ACC112 (cell line): ENCODE measurements at regions not wholly inside any gene's neighbourhood (a gene's known extent, or its start where the extent isn't known, plus 50 kb on each side); places are given as distances from the start of the nearest gene placed in this dataset.

ENCODE experiments used
- H2AFZ ChIP-seq: fragments of 200-600 bp; sonication (generic); one replicate; pipeline ENCODE4 v1.6.0; 2017; ENCODE audit warnings: antibody characterized with exemption, low read length; ENCODE audit not compliant: unreplicated experiment
- H3K27ac ChIP-seq: fragments of 200-600 bp; sonication (generic); 2 replicates; pipeline ENCODE4 v1.5.1; 2014; ENCODE audit warnings: low read depth, mild to moderate bottlenecking, antibody characterized with exemption, low read length, moderate library complexity
- H3K27me3 ChIP-seq: fragments of 200-600 bp; sonication (generic); 2 replicates; pipeline ENCODE4 v1.6.1; 2014; ENCODE audit warnings: mild to moderate bottlenecking, antibody characterized with exemption, low read length, moderate library complexity, mixed read lengths; ENCODE audit not compliant: insufficient read depth
- H3K36me3 ChIP-seq: fragments of 200-600 bp; sonication (generic); 2 replicates; pipeline ENCODE4 v1.6.1; 2016; ENCODE audit warnings: mild to moderate bottlenecking, antibody characterized with exemption, low read length, moderate library complexity, mixed read lengths; ENCODE audit not compliant: insufficient read depth
- H3K4me1 ChIP-seq: fragments of 200-600 bp; sonication (generic); one replicate; pipeline ENCODE4 v1.6.1; 2016; ENCODE audit warnings: low read length, mixed read lengths; ENCODE audit not compliant: insufficient read depth, unreplicated experiment, control insufficient read depth
- H3K4me3 ChIP-seq: fragments of 200-600 bp; sonication (generic); 2 replicates; pipeline ENCODE4 v1.5.1; 2014; ENCODE audit warnings: mild to moderate bottlenecking, low read depth, low read length
- H3K79me2 ChIP-seq: fragments of 200-600 bp; sonication (generic); one replicate; pipeline ENCODE4 v1.6.0; 2016; ENCODE audit warnings: low read length; ENCODE audit not compliant: control insufficient read depth, unreplicated experiment, insufficient read depth

GRCh38 chr18:73895701-73896100 lies 251.9 kb downstream of the FBXO15 start:
- Histone ChIP-seq H3K36me3 (no peaks in the 10 kb centered on the region), H2AFZ (no peak overlapping the region), H3K79me2 (no peaks in the 10 kb centered on the region), H3K27me3 (0 out of 2 replicates have a peak, but pooled peaks cover 6% of the 10 kb centered on the region), H3K4me1 (no peaks in the 10 kb centered on the region), H3K27ac (no peak overlapping the region), H3K4me3 (no peak overlapping the region)

GRCh38 chr18:73893880-73894279 lies 253.8 kb downstream of the FBXO15 start:
- H3K36me3 ChIP-seq = no peaks in the 10 kb centered on the region
- H3K79me2 ChIP-seq = no peaks in the 10 kb centered on the region
- H3K4me1 ChIP-seq = no peaks in the 10 kb centered on the region
- 0 out of 2 replicates have a peak, but pooled peaks cover 6% of the 10 kb centered on the region for H3K27me3 ChIP-seq
- no peak overlapping the region for H3K4me3 ChIP-seq
- H2AFZ ChIP-seq = no peak overlapping the region
- no peak overlapping the region for H3K27ac ChIP-seq

GRCh38 chr18:73891572-73892421 lies 255.8 kb downstream of the FBXO15 start:
- no peaks in the 10 kb centered on the region for H3K27me3 ChIP-seq
- no peaks in the 10 kb centered on the region for H3K36me3 ChIP-seq
- no peak overlapping the region for H2AFZ ChIP-seq
- no peak overlapping the region for H3K4me3 ChIP-seq
- H3K79me2 ChIP-seq = no peaks in the 10 kb centered on the region
- no peaks in the 10 kb centered on the region for H3K4me1 ChIP-seq
- no peak overlapping the region for H3K27ac ChIP-seq

DNA sequence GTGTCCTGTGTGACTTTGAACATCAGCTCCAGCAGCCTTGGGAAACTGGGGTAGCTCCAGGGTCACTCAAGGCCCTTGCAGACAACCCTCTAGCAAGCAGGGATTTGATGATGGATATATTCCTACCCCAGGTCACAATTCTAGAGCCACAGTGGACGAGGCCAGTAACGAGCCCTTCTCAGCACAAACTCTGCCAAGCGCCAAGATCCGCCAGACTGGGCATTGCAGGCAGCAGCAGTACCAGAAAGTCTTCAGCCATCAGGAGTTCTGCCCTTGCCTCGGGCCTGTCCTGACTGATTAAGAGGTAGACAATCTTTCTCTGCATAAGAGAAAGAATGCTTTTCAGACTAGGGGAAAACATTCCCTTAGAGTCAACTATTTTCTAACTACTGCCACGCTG lies 259.1 kb downstream of the FBXO15 start:
- Histone ChIP-seq H3K27me3 (no peaks in the 10 kb centered on the region), H3K27ac (no peak overlapping the region), H2AFZ (no peak overlapping the region), H3K36me3 (no peaks in the 10 kb centered on the region), H3K4me3 (no peak overlapping the region), H3K4me1 (no peaks in the 10 kb centered on the region), H3K79me2 (no peaks in the 10 kb centered on the region)

DNA sequence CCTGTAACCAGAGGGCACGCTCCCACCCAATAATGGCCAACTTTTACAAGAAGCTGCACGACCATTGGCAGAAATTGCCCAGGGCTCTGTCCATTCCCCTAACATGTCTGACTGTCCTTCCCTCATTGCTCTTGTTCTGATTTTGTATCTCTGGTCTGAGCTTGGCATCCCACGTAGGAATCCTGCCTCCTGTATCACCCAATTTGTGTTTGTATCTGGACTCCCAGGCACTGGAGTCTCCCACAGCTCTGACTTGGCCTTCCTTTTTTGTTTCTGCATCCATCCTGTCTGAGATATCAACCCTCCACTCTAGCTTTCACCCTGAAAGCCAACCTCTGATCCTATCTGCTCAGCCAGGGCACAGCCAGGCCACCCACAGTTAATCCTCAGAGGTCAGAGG lies 259.8 kb downstream of the FBXO15 start:
- no peak overlapping the region for H3K4me3 ChIP-seq
- no peaks in the 10 kb centered on the region for H3K36me3 ChIP-seq
- no peak overlapping the region for H2AFZ ChIP-seq
- H3K27ac ChIP-seq = no peak overlapping the region
- no peaks in the 10 kb centered on the region for H3K79me2 ChIP-seq
- H3K4me1 ChIP-seq = no peaks in the 10 kb centered on the region
- H3K27me3 ChIP-seq = no peaks in the 10 kb centered on the region

DNA sequence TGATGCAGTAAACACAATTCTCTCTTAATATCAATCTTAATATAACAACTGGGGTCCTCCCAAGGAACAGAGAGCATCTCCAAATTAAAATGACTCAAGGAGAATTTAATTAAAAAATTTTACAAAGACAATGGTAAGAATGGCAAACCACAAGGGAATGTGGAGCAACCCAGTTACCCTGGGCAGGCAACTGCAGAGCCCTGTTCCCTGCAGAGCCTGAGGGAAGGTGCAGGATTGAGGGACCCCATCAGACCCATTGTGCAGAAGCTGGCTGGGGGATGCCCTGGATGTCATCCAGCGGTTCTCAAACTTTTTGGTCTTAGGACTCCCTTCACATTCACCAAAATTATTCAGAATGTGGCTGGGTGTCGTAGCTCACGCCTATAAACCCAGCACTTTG lies 262.8 kb downstream of the FBXO15 start:
- no peaks in the 10 kb centered on the region for H3K27me3 ChIP-seq
- no peaks in the 10 kb centered on the region for H3K36me3 ChIP-seq
- H3K4me3 ChIP-seq = no peak overlapping the region
- H3K79me2 ChIP-seq = no peaks in the 10 kb centered on the region
- no peak overlapping the region for H2AFZ ChIP-seq
- H3K27ac ChIP-seq = no peak overlapping the region
- peaks cover 6% of the 10 kb centered on the region for H3K4me1 ChIP-seq

DNA sequence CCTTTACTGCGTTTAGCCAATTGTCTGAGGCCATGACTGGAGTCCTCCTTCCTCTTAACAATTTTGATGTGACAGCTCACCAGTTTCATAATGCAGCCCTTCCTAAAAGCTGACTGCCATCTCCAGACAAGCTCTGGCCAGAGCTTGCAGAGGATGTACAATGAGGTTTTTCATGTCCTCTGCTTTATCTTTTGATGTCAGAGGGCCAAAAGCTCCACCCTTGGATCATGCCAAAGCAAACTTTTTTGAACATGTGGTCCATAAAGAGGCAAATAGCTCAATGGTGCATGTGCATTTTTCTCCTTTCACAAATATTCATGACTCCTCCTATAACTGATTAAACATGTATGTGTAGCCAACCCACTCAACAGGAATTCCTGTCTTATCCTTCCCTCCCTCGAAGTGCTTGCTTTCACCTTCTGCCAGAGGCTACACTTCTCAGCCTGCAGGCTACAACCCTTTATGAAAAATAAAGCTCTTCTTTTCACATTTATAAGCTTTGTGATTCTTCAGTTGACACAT lies 266.2 kb downstream of the FBXO15 start:
- Histone ChIP-seq H3K4me1 (peaks cover 6% of the 10 kb centered on the region), H2AFZ (no peak overlapping the region), H3K4me3 (no peak overlapping the region), H3K27me3 (no peaks in the 10 kb centered on the region), H3K27ac (no peak overlapping the region), H3K36me3 (no peaks in the 10 kb centered on the region), H3K79me2 (no peaks in the 10 kb centered on the region)

GRCh38 chr18:73880387-73880786 lies 267.2 kb downstream of the FBXO15 start:
- no peak overlapping the region for H3K4me3 ChIP-seq
- H3K79me2 ChIP-seq = no peaks in the 10 kb centered on the region
- H2AFZ ChIP-seq = no peak overlapping the region
- peaks cover 2% of the 10 kb centered on the region; the same call in 1 of the 2 replicates for H3K27me3 ChIP-seq
- peaks cover 6% of the 10 kb centered on the region for H3K4me1 ChIP-seq
- no peaks in the 10 kb centered on the region for H3K36me3 ChIP-seq
- H3K27ac ChIP-seq = no peak overlapping the region

- H3K4me1 ChIP-seq = peaks cover 6% of the 10 kb centered on the region
- no peaks in the 10 kb centered on the region for H3K79me2 ChIP-seq
- no peak overlapping the region for H2AFZ ChIP-seq
- H3K36me3 ChIP-seq = no peaks in the 10 kb centered on the region
- H3K27ac ChIP-seq = no peak overlapping the region
- peaks cover 6% of the 10 kb centered on the region; the same call in 1 of the 2 replicates for H3K27me3 ChIP-seq
- no peak overlapping the region for H3K4me3 ChIP-seq
Observed at GRCh38 chr18:73879766-73880165, 267.9 kb downstream of the FBXO15 start.

- Histone ChIP-seq H3K79me2 (no peaks in the 10 kb centered on the region), H3K4me3 (no peak overlapping the region), H3K27me3 (peaks cover 6% of the 10 kb centered on the region; the same call in 1 of the 2 replicates), H3K27ac (no peak overlapping the region), H3K36me3 (no peaks in the 10 kb centered on the region), H2AFZ (no peak overlapping the region), H3K4me1 (peaks cover 6% of the 10 kb centered on the region)
Observed at GRCh38 chr18:73879328-73879727, 268.3 kb downstream of the FBXO15 start.

- Histone ChIP-seq H3K36me3 (no peaks in the 10 kb centered on the region), H3K27me3 (peaks cover 20% of the 10 kb centered on the region; the same call in 1 of the 2 replicates), H3K4me3 (no peak overlapping the region), H2AFZ (no peak overlapping the region), H3K4me1 (no peaks in the 10 kb centered on the region), H3K79me2 (no peaks in the 10 kb centered on the region), H3K27ac (no peak overlapping the region)
Observed at GRCh38 chr18:73869182-73869581, 278.5 kb downstream of the FBXO15 start.
